HG02798 (cell line): ENCODE measurements at regions not wholly inside any gene's neighbourhood (a gene's known extent, or its start where the extent isn't known, plus 50 kb on each side); places are given as distances from the start of the nearest gene placed in this dataset.

ENCODE experiments used
- ATAC-seq: cut with Tn5 transposase; IDR thresholded peaks from one replicate; pipeline ENCODE4 v1.9.1; 2021; ENCODE audit warnings: mild to moderate bottlenecking; ENCODE audit not compliant: unreplicated experiment, poor library complexity

- no peak for ATAC-seq
Observed at GRCh38 chr2:147390475-147390874, 454.4 kb upstream of the ACVR2A start.

GRCh38 chr2:147389218-147389617 is 455.6 kb upstream of the ACVR2A start:
- no peak for ATAC-seq

GRCh38 chr2:147388217-147388616 is 456.6 kb upstream of the ACVR2A start:
- ATAC-seq = no peak

- no peak for ATAC-seq
Observed at GRCh38 chr2:147386284-147386683, 458.5 kb upstream of the ACVR2A start.

GRCh38 chr2:147385600-147385999 is 459.2 kb upstream of the ACVR2A start:
- ATAC-seq = no peak

GRCh38 chr2:147384659-147385058 is 460.2 kb upstream of the ACVR2A start:
- ATAC-seq = no peak

GRCh38 chr2:147382322-147382948 is 462.4 kb upstream of the ACVR2A start:
- no peak for ATAC-seq

- ATAC-seq = no peak
Observed at GRCh38 chr2:147378403-147378802, 466.4 kb upstream of the ACVR2A start.

- no peak for ATAC-seq
Observed at GRCh38 chr2:147375073-147375472, 469.8 kb upstream of the ACVR2A start.

- ATAC-seq = no peak
Observed at GRCh38 chr2:147374423-147374811, 470.4 kb upstream of the ACVR2A start.

- ATAC-seq = no peak
Observed at GRCh38 chr2:147373800-147374422, 470.9 kb upstream of the ACVR2A start.

- no peak for ATAC-seq
Observed at GRCh38 chr2:147368306-147368705, 476.5 kb upstream of the ACVR2A start.

- ATAC-seq = no peak
Observed at GRCh38 chr2:147366279-147366678, 478.6 kb upstream of the ACVR2A start.

- no peak for ATAC-seq
Observed at GRCh38 chr2:147365622-147366021, 479.2 kb upstream of the ACVR2A start.

GRCh38 chr2:147364597-147364996 is 480.2 kb upstream of the ACVR2A start:
- no peak for ATAC-seq

GRCh38 chr2:147363181-147363580 is 481.6 kb upstream of the ACVR2A start:
- no peak for ATAC-seq

GRCh38 chr2:147358375-147358774 is 486.5 kb upstream of the ACVR2A start:
- ATAC-seq = no peak

- ATAC-seq = no peak
Observed at GRCh38 chr2:147356157-147356556, 488.7 kb upstream of the ACVR2A start.

- ATAC-seq = no peak
Observed at GRCh38 chr2:147355706-147356105, 489.1 kb upstream of the ACVR2A start.

- ATAC-seq = no peak
Observed at GRCh38 chr2:147353072-147353381, 491.8 kb upstream of the ACVR2A start.

GRCh38 chr2:147352264-147353071 is 492.4 kb upstream of the ACVR2A start:
- ATAC-seq = peak; percentile 83

GRCh38 chr2:147351784-147352183 is 493.0 kb upstream of the ACVR2A start:
- ATAC-seq = no peak
